Colonic mucosa (tissue), 4 donors: ENCODE measurements at regions not wholly inside any gene's neighbourhood (a gene's known extent, or its start where the extent isn't known, plus 50 kb on each side); places are given as distances from the start of the nearest gene placed in this dataset.

Experiments used
- DNase-seq: peaks from one replicate; pipeline ENCODE4 v3.0.0-alpha.2; 2020
- H3K27ac ChIP-seq: fragments of 200-600 bp; one replicate; pipeline ENCODE4 v1.8.0; 2021
- H3K27me3 ChIP-seq: fragments of 200-600 bp; one replicate; pipeline ENCODE4 v1.8.0; 2021
- H3K36me3 ChIP-seq: fragments of 200-600 bp; one replicate; pipeline ENCODE4 v1.8.0; 2021
- H3K4me1 ChIP-seq: fragments of 200-600 bp; one replicate; pipeline ENCODE4 v1.8.0; 2021; ENCODE audit warnings: mild to moderate bottlenecking
- H3K4me3 ChIP-seq: fragments of 200-600 bp; one replicate; pipeline ENCODE4 v1.8.0; 2021
- H3K9ac ChIP-seq, 2 donors: one replicate each; pipeline ENCODE4 v1.7.0; 2013; ENCODE audit warnings: control low read depth in 2 of 2, low read depth in 2 of 2, low read length in 2 of 2
- H3K9me3 ChIP-seq: fragments of 200-600 bp; one replicate; pipeline ENCODE4 v1.8.0; 2021
- intact Hi-C: fragments of 100-400 bp; cut with DNase I; formaldehyde crosslinking; loops from one replicate; pipeline ENCODE4 v1.14.1; 2022
- TF ChIP-seq, protein P1 (sequence below): fragments of 200-600 bp; IDR thresholded peaks from one replicate; pipeline ENCODE4 v1.8.0; 2022; ENCODE audit warnings: antibody characterized with exemption, mild to moderate bottlenecking
- donor health status: healthy.
- donor health status: DM: no; HTN: no; CAD: no.
- donor health status: DM: no; HTN: no; CAD: no.

GRCh38 chrX:131923614-131924250 is 99.4 kb upstream of the STK26 start:
- TF ChIP-seq, protein P1, sequence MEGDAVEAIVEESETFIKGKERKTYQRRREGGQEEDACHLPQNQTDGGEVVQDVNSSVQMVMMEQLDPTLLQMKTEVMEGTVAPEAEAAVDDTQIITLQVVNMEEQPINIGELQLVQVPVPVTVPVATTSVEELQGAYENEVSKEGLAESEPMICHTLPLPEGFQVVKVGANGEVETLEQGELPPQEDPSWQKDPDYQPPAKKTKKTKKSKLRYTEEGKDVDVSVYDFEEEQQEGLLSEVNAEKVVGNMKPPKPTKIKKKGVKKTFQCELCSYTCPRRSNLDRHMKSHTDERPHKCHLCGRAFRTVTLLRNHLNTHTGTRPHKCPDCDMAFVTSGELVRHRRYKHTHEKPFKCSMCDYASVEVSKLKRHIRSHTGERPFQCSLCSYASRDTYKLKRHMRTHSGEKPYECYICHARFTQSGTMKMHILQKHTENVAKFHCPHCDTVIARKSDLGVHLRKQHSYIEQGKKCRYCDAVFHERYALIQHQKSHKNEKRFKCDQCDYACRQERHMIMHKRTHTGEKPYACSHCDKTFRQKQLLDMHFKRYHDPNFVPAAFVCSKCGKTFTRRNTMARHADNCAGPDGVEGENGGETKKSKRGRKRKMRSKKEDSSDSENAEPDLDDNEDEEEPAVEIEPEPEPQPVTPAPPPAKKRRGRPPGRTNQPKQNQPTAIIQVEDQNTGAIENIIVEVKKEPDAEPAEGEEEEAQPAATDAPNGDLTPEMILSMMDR, result no peak
- no peaks in the 10 kb centered on the region for H3K27me3 ChIP-seq
- no peak for DNase-seq
- H3K4me1 ChIP-seq, result no peaks in the 10 kb centered on the region
- no peak overlapping the region for H3K9ac ChIP-seq
- H3K27ac ChIP-seq, result no peak overlapping the region
- intact Hi-C loops, result no loop called here
- H3K36me3 ChIP-seq, result no peaks in the 10 kb centered on the region
- H3K9me3 ChIP-seq, result no peaks in the 10 kb centered on the region
- no peak overlapping the region for H3K4me3 ChIP-seq

GRCh38 chrX:131938749-131939148 is 84.4 kb upstream of the STK26 start:
- no peaks in the 10 kb centered on the region for H3K36me3 ChIP-seq
- no peak overlapping the region for H3K27ac ChIP-seq
- H3K4me3 ChIP-seq, result no peak overlapping the region
- H3K9ac ChIP-seq, result no peak overlapping the region
- DNase-seq, result no peak
- TF ChIP-seq, protein P1, result no peak
- intact Hi-C loops, result no loop called here
- no peaks in the 10 kb centered on the region for H3K4me1 ChIP-seq
- no peaks in the 10 kb centered on the region for H3K9me3 ChIP-seq
- no peaks in the 10 kb centered on the region for H3K27me3 ChIP-seq

- Histone ChIP-seq H3K36me3 (no peaks in the 10 kb centered on the region), H3K4me1 (no peaks in the 10 kb centered on the region), H3K9ac (no peak overlapping the region), H3K27me3 (no peaks in the 10 kb centered on the region), H3K4me3 (no peak overlapping the region), H3K9me3 (no peaks in the 10 kb centered on the region), H3K27ac (no peak overlapping the region)
- intact Hi-C loops, result no loop called here
- DNase-seq, result no peak
- TF ChIP-seq, protein P1, result no peak
Measured at GRCh38 chrX:131942034-131942433, 81.1 kb upstream of the STK26 start.

GRCh38 chrX:131944936-131945902 is 77.9 kb upstream of the STK26 start:
- DNase-seq, result no peak
- Histone ChIP-seq H3K9me3 (no peaks in the 10 kb centered on the region), H3K9ac (no peak overlapping the region), H3K4me3 (no peak overlapping the region), H3K4me1 (no peaks in the 10 kb centered on the region), H3K36me3 (no peaks in the 10 kb centered on the region), H3K27ac (no peak overlapping the region), H3K27me3 (no peaks in the 10 kb centered on the region)
- intact Hi-C loops, result no loop called here
- TF ChIP-seq, protein P1, result no peak

DNA sequence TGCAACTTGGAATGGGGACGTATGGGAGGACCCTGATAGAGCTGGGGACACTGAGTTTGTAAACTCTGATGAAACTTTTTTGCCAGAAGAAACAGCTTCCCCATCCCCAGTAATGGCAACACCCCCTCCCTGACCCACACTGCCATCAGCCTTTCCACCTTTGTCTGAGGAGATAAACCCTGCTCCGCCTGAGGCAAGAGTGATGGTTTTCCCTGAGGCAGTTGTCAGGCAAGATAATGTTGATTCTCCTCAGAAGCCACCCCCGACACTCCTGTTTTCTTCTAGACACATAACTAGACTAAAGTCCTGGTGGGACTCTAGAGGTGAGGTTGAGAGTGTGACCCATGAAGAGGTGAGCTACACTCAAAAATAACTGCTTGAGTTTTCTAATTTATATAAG is 71.9 kb upstream of the STK26 start:
- no peak for DNase-seq
- intact Hi-C loops, result no loop called here
- TF ChIP-seq, protein P1, result no peak
- H3K27ac ChIP-seq, result no peak overlapping the region
- H3K27me3 ChIP-seq, result peaks cover 7% of the 10 kb centered on the region
- no peaks in the 10 kb centered on the region for H3K36me3 ChIP-seq
- no peak overlapping the region for H3K4me3 ChIP-seq
- H3K9ac ChIP-seq, result no peak overlapping the region
- no peaks in the 10 kb centered on the region for H3K4me1 ChIP-seq
- no peaks in the 10 kb centered on the region for H3K9me3 ChIP-seq
